Pancreas (tissue), 10 donors: ENCODE measurements at regions not wholly inside any gene's neighbourhood (a gene's known extent, or its start where the extent isn't known, plus 50 kb on each side); places are given as distances from the start of the nearest gene placed in this dataset.

Experiments used
- ATAC-seq, 4 donors: fragments of 200-7000 bp; cut with Tn5 transposase; one replicate each; pipeline versions ENCODE4 v1.8.0 to v1.9.1; 2020; ENCODE audit warnings: mild to moderate bottlenecking in 4 of 4, moderate library complexity in 4 of 4
- DNase-seq, 6 donors: peaks; one replicate each; pipeline ENCODE4 v3.0.0-alpha.2; 2020
- FAIRE-seq: peaks from 2 replicates; lab custom pipeline; 2012; peaks lifted over from hg19 to GRCh38; lab: Jason Lieb, UNC
- H3K27ac ChIP-seq, 4 donors: fragments of 200-600 bp; sonication (generic); 1 replicate in 3 of 4; 2 replicates in 1 of 4; pipeline versions ENCODE4 v1.5.0 to v1.8.0; 2020
- H3K27me3 ChIP-seq, 4 donors: fragments of 200-600 bp; one replicate each; pipeline ENCODE4 v1.8.0; 2021
- H3K36me3 ChIP-seq, 3 donors: fragments of 200-600 bp; sonication (generic) in 1 of 3; one replicate each; pipeline versions ENCODE4 v1.5.0 to v1.8.0; 2020 to 2021
- H3K4me1 ChIP-seq, 3 donors: fragments of 200-600 bp; one replicate each; pipeline ENCODE4 v1.8.0; 2021
- H3K4me3 ChIP-seq, 4 donors: fragments of 200-600 bp; sonication (generic) in 2 of 4; one replicate each; pipeline versions ENCODE4 v1.5.0 to v1.8.0; 2020 to 2021
- H3K9me3 ChIP-seq, 4 donors: fragments of 200-600 bp; one replicate each; pipeline ENCODE4 v1.8.0; 2021
- WGBS, 2 donors: extraction: QIAGEN DNeasy Blood & Tissue Kit; methylation state at CpG; one replicate each; pipeline ENCODE4 v1.1.7; 2013; 5-methylcytosine and 5-hydroxymethylcytosine counted together
- intact Hi-C, 3 donors: fragments of 100-400 bp; cut with DNase I; formaldehyde crosslinking; loops; one replicate each; pipeline versions ENCODE4 v1.11.1 to v1.14.2; 2022
- TF ChIP-seq, protein P1 (sequence below), 4 donors: fragments of 200-600 bp; sonication (generic) in 3 of 4; IDR thresholded peaks; one replicate each; pipeline versions ENCODE4 v1.5.0 to v1.8.0; 2021; ENCODE audit warnings: antibody characterized with exemption in 4 of 4
- donor health status: healthy with polysubstance abuse.
- donor health status: DM: no; HTN: no; CAD: no; lungs with moderate emphysema.
- donor health status: DM: no; HTN: no; CAD: no.
- donor health status: control.
- donor health status: control.
- donor health status: Bipolar disorder and iron deficiency.
- donor health status: DM: yes; HTN: yes; CAD: no.
- donor health status: DM: no; HTN: no; CAD: no.
- donor health status: DM: no; HTN: no; CAD: no.
- donor health status: DM: yes; HTN: yes; CAD: no.

DNA sequence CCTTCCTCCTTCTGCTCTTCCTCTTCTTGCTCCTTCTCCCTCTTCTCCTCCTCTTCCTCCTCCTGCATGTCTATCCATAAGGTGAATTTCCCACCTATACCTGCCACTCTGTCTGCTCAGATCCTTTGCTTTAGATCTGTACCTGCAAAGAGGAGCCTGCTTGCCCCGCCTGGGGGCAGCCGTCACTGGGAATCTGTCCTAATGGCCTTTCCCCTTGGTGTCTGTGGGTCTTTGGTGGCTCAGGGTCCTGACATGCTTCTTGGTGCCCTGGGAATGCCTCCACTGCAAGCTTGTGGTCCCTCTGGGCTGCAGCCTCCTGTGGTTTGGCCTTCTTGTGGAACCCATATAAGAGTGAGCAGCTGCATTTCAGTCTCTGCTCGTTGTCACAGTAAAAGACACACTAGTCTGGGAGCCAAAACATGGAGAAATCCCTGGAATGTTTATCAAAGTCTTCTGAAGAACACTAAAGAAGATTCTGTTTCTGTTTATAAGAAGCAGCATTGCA, 79.5 kb upstream of the CSF3R start:
- TF ChIP-seq, protein P1, sequence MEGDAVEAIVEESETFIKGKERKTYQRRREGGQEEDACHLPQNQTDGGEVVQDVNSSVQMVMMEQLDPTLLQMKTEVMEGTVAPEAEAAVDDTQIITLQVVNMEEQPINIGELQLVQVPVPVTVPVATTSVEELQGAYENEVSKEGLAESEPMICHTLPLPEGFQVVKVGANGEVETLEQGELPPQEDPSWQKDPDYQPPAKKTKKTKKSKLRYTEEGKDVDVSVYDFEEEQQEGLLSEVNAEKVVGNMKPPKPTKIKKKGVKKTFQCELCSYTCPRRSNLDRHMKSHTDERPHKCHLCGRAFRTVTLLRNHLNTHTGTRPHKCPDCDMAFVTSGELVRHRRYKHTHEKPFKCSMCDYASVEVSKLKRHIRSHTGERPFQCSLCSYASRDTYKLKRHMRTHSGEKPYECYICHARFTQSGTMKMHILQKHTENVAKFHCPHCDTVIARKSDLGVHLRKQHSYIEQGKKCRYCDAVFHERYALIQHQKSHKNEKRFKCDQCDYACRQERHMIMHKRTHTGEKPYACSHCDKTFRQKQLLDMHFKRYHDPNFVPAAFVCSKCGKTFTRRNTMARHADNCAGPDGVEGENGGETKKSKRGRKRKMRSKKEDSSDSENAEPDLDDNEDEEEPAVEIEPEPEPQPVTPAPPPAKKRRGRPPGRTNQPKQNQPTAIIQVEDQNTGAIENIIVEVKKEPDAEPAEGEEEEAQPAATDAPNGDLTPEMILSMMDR (IDR thresholded peaks at IDR 0.05), result no peak
- Histone ChIP-seq H3K27me3 (no peaks in the 10 kb centered on the region), H3K27ac (no peak overlapping the region), H3K4me1 (no peaks in the 10 kb centered on the region), H3K9me3 (no peaks in the 10 kb centered on the region), H3K4me3 (no peak overlapping the region), H3K36me3 (no peaks in the 10 kb centered on the region)
- ATAC-seq, result no peak
- FAIRE-seq, result no peak
- WGBS, 2 donors, result 52 to 71% methylated on average over 3 of the region's 3 CpGs
- intact Hi-C loops, result no loop called here
- DNase-seq, result no peak

DNA sequence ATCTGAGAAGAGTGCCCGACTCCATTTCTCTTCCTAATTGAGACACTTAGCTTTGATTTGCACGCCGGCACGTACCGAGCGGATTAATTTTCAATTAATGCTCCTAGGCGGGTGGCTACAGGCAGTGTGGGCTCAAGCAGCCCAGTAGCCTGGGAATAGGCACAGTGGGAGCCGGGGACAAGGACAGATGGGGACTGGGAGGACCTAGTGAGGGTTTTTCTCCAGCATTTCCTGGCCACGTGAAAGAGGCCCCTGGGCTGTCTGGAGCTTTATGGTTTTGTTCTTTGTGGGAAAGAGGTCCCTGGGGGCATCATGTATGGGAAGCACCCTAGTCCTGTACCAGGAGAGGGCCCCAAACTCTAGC, 78.6 kb upstream of the CSF3R start:
- FAIRE-seq, result no peak

DNA sequence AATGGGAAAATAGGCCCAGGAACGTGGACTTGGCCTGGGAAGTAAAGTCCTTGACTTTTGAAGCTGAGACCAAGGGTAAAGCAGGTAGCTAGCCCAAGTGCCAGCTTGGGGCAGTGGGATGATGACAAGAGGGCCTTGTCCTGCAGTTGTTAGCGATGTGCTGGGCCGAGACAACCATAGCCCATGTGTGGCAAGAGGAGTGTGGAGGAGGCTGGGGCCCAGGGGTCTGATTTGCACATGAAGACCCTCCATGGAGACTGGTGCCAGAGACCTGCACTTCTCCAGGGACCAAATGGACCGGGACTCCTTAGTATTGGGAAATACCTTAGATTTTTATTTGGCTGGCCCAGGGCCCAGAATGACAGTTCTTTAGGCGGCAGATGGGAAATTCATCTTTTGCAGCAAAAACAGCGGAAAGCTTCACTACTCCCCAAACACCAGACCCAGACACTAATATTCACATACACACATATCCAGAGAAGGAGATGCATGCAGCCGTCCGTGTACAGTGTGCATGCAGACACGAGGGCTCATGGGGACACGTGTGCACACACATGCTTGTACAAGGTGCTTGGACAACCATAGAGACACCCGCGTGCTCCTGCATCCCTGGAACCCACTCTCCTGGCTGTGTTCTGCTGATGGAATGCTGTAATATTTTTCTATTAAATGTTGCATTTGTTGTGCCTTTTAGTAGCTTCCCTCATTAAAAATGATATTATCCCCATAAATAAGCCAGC, 78.1 kb upstream of the CSF3R start:
- peak in 1 of 6 donors; percentile 29 for DNase-seq
- Histone ChIP-seq H3K9me3 (no peaks in the 10 kb centered on the region), H3K4me1 (no peaks in the 10 kb centered on the region), H3K4me3 (no peak overlapping the region), H3K27ac (no peak overlapping the region), H3K27me3 (no peaks in the 10 kb centered on the region), H3K36me3 (no peaks in the 10 kb centered on the region)
- intact Hi-C loops, result no loop called here
- no peak for ATAC-seq
- 71 to 76% methylated on average over 12 of the region's 12 CpGs for WGBS, 2 donors
- TF ChIP-seq, protein P1 (IDR thresholded peaks at IDR 0.05), result no peak
- FAIRE-seq, result no peak

More for the DNA sequence above, 78.6 kb upstream of the CSF3R start:
- no peak overlapping the region for H3K27ac ChIP-seq
- no peaks in the 10 kb centered on the region for H3K9me3 ChIP-seq
- 79% methylated on average over 9 of the region's 9 CpGs for WGBS, 2 donors
- TF ChIP-seq, protein P1 (IDR thresholded peaks at IDR 0.05), result no peak
- H3K4me3 ChIP-seq, result no peak overlapping the region
- H3K36me3 ChIP-seq, result no peaks in the 10 kb centered on the region
- H3K27me3 ChIP-seq, result no peaks in the 10 kb centered on the region
- no peaks in the 10 kb centered on the region for H3K4me1 ChIP-seq
- intact Hi-C loops, result no loop called here
- ATAC-seq, result no peak
- peak in 1 of 6 donors; percentile 29 for DNase-seq

DNA sequence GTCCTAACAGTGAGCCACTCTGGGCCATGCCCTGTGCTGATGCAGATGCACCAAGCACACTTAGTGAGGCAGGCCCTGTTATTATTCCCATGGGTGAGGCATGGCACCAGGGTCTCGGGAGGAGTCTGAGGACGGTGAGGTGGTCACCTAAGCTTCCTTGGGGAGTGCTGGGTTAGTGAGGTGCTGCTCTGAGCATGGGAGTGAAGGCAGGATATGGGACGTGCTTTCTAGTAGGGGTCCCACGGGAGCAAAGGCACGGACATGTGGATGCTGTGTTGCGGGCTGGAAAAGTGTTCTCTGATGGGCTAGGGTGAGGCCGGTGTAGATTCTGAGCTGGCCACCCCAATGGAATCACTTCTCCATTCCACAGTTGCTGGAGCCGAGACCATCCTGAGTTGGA, 77.5 kb upstream of the CSF3R start:
- DNase-seq (no peak), ATAC-seq (no peak), FAIRE-seq (no peak)
- H3K4me1 ChIP-seq, result no peaks in the 10 kb centered on the region
- H3K27ac ChIP-seq, result no peak overlapping the region
- no peaks in the 10 kb centered on the region for H3K9me3 ChIP-seq
- TF ChIP-seq, protein P1 (IDR thresholded peaks at IDR 0.05), result no peak
- H3K36me3 ChIP-seq, result no peaks in the 10 kb centered on the region
- 76 to 80% methylated on average over 8 of the region's 8 CpGs for WGBS, 2 donors
- intact Hi-C loops, result no loop called here
- H3K27me3 ChIP-seq, result no peaks in the 10 kb centered on the region
- H3K4me3 ChIP-seq, result no peak overlapping the region

DNA sequence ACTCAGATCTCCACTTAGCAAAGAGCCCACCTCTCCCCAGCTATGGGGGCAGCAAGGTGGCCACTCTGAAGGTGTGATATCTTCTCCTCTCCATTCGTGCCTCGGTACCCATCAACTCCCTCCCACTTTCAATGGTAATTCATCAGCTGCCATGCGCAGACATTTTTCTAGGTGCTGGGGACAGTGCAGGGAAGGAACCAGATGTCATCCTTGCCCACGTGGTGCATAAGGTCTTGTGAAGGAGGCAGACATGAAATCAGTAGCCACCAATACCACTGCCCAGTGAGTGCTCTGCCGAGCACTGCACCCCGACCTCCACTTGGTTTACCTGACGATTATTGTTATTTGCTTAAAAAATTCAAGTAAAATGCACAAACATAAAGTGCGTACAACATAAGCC, 76.3 kb upstream of the CSF3R start:
- ATAC-seq (no peak), FAIRE-seq (no peak), DNase-seq (no peak)
- H3K9me3 ChIP-seq, result no peaks in the 10 kb centered on the region
- TF ChIP-seq, protein P1 (IDR thresholded peaks at IDR 0.05), result no peak
- no peak overlapping the region for H3K27ac ChIP-seq
- H3K27me3 ChIP-seq, result peaks cover 0 to 6% (median 0%) of the 10 kb centered on the region in 4 donors
- no peaks in the 10 kb centered on the region for H3K36me3 ChIP-seq
- intact Hi-C loops, result no loop called here
- no peak overlapping the region for H3K4me3 ChIP-seq
- H3K4me1 ChIP-seq, result no peaks in the 10 kb centered on the region
- WGBS, 2 donors, result 54 to 58% methylated on average over 8 of the region's 8 CpGs
